A204.1 (cell line): ENCODE measurements at regions not wholly inside any gene's neighbourhood (a gene's known extent, or its start where the extent isn't known, plus 50 kb on each side); places are given as distances from the start of the nearest gene placed in this dataset.
"Not testable (repeated sequence)": the region's sequence is repeated elsewhere in the genome, so short reads cannot be mapped to it uniquely, and the experiment has no call there.

Experiments used
- FAIRE-seq: peaks from 2 replicates; lab custom pipeline; 2012; peaks lifted over from hg19 to GRCh38; lab: Jason Lieb, UNC

- no peak for FAIRE-seq
These were observed 175.7 kb upstream of the ZKSCAN2 start for GRCh38 chr16:25433388-25433787.

DNA sequence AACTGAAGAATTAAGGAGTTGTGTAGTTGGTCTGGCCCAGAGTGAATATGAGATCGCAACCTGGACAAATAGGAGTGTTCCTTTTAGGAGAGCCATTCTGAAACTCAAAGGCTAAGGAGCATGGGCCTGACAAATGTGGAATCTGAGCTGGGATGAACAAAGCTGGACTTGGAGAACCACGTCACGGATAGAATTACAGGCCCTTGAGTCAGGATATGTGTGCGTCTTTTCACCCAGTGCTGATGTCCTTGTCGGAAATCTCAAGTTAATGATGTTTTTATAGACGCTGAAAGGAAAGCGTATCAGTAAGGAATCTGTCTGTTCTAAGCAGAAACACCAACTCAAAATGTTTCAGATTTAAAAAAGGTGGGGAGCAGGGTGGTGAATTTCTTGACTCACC lies 173.8 kb upstream of the ZKSCAN2 start:
- no peak for FAIRE-seq

- FAIRE-seq = no peak
These were observed 169.2 kb upstream of the ZKSCAN2 start for GRCh38 chr16:25426829-25427228.

- no peak for FAIRE-seq
These were observed 162.0 kb upstream of the ZKSCAN2 start for GRCh38 chr16:25419681-25420080.

GRCh38 chr16:25419153-25419552 lies 161.5 kb upstream of the ZKSCAN2 start:
- FAIRE-seq = no peak

GRCh38 chr16:25416002-25416401 lies 158.4 kb upstream of the ZKSCAN2 start:
- FAIRE-seq = no peak

DNA sequence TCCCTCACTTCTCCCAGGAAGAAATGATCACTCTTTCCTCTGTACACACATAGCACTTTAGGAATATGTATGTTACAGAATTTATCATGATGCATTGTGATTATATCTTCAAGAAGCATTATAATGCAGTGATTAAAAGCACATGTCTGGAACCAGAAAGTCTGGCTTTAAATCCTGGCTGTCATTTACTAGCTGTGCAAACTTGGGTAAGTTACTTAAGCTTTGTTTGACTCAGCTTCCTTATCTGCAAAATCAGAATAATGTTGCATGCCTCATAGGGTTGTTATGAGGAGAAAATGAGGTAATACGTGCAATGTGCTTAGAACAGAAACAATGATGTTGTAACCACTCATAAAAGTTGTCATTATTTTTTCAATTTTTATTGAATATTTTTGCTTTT lies 156.3 kb upstream of the ZKSCAN2 start:
- no peak for FAIRE-seq

DNA sequence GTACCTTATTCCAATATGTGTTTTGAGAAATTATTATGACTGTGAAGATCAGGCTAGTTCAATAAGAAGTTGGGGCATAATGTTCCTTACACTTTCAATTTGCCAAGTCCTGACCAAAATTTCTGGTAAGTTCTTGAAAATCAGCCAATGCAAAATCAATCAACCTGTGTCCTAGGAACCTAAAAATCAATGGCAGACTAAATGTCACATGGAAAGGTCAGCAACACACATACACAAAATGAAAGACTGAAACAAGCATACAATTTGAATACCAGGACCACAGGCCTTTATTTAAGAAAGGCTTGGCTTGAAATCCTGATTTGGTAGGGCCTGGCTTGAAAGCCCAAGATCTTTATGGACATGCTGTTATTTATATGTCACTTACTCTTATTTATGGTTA lies 155.5 kb upstream of the ZKSCAN2 start:
- FAIRE-seq = no peak

DNA sequence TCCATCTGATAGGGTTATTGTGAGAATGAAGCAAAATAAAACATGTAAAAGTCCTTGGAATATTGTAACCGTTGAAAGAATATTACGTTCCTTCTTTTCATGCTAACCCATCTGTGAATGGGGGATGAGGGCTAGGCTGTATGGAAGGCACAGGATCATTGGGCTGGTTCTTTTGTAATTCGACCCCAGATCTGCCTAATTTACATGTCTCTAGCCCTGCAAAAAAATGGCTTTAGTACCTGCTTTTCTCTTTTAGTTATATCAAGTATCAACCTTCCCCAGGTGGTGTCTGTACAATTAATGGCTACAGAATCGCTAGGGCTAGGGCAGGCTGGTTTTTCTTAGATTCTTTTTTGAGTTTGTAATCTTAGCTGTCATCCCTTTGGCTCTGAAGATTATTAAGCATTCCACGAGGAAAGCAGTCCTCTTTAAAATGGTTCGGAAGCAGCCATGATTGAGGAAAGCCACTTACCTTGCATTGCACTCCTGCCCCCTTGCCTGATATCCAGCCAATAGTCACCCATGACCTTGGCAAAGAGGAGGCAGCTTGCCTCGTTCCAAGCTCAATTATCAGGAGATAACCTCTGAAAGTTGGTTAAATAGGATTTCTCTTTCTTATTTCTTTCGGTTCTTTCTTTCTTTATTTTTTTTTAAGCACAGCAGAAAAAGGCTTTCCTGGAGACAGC lies 153.9 kb upstream of the ZKSCAN2 start:
- FAIRE-seq = no peak

DNA sequence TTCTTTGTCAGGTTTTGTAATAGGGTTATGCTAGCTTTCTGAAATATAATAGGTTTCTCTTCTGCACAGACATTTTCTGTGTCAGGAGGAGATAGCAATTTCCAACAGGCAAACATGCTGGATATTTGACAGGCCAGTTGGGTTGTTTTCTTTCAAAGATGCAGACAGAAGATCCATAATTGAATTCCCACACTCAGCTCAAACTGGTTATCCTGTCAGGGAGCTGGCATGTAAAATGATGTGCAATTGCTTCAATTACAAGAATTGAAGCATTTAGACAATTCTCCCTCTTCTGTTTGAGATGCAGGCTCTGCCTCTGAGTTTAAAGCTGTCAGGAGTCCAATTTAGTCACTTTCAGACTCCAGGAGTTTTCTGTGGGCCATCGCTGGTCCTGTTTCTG lies 146.2 kb upstream of the ZKSCAN2 start:
- FAIRE-seq = no peak

- FAIRE-seq = no peak
These were observed 137.9 kb upstream of the ZKSCAN2 start for GRCh38 chr16:25395528-25395927.

- FAIRE-seq = no peak
These were observed 133.1 kb upstream of the ZKSCAN2 start for GRCh38 chr16:25390761-25391160.

DNA sequence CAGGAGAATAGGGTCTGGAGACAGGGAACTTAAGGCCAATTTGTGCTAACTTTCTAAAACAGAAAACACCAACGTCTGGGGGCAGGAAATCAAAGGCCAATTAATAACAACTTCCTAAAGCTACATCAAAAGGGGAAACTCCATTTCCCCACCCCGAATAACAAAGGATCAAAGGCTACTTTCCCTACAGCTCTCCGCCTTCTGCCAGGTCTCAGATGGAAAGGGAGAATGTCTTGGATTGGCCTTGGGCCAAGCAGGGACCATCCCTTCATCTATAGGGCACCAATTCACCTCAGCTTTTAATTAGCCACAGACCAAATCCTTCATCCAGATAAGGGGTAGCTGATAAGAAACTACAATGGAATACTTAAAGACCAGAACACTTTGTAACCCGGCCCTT lies 116.9 kb upstream of the ZKSCAN2 start:
- no peak for FAIRE-seq

DNA sequence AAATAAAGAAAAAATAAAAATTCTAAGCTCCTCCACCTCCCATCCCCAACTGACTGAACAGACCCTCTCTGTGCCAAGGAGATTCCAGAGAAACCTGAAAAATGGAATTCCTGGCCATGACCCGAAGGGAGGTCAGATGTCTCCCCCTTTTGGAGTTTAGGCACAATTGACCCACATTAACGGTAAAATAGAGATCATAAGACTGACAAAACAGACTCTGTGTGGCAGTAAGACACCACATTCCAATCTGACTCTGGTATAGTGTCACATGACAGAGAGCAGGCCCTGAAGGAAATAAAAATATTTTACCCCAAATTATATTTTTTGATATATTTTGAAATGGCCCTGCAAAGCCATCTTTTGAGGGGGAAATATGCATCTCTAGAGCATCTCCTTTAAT lies 115.1 kb upstream of the ZKSCAN2 start:
- no peak for FAIRE-seq

- FAIRE-seq = no peak
These were observed 113.7 kb upstream of the ZKSCAN2 start for GRCh38 chr16:25371342-25371741.

DNA sequence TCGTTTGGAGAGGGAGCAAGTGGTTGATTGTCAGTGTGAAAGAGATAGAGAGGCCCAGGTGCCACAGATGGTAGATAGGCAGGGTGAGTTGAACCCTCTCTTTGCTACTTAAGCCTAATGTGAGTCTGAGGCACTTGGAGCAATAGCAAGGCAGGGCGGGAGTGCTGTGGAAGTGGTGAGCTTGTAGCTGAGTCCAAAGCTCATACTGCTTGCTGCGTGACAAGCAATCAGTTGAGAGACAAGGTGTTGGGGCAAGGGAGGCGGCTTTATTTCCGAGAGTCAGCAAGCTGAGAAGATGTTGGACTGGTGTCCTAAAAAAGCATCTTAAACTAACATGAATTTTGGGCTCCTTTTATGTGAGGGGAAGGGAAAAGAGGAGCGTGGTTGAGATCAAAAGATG lies 112.9 kb upstream of the ZKSCAN2 start:
- FAIRE-seq = no peak

DNA sequence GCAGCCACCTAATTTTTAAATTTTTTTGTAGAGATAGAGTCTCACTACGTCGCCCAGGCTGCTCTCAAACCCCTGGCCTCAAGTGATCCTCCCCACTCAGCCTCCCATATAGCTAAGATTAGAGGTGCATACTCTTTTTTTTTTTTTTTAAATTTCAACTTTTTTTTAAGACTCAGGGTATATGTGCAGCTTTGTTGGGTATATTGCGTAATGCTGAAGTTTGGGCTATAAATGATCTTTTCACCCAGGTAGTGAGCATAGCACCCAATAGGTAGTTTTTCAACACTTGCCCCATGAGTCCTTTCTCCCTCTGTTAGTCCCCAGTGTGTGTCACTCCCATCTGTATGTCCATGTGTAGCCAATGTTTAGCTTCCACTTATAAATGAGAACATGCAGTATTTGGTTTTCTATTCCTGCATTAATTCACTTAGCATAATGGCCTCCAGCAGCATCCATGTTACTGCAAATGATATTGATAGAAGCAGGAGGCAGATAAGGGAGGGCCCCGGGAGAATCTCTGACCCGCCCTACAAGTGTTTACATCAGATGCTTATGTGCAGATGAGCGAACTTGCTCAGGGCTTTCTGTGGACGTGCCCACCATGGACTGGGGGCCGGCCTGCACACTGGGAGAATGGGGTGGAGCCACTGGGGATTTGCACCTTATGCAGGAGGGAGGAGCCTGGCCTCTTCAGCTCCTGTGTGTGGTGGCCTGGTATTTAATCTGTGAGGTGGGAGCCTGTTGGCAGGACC lies 110.3 kb upstream of the ZKSCAN2 start:
- no peak for FAIRE-seq

DNA sequence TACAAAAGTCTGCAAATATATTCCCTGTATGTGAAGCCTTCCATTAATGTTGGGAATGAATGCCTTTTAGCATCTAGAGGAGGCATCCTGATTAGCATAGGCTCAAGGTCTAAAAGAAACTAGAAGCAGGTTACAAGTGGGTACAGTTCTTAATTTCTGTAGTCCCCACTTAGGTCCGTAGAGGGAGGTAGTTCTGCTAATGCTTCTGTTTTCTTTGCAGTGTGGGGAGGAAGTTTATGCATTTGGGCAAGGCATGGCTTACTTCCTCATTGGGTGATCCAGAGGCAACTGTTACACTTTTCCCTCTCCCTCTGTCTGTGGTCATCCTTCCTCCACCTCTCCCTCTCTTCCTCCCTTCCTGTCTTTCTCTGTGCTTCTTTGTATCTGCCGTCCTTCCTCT lies 108.4 kb upstream of the ZKSCAN2 start:
- FAIRE-seq = no peak

DNA sequence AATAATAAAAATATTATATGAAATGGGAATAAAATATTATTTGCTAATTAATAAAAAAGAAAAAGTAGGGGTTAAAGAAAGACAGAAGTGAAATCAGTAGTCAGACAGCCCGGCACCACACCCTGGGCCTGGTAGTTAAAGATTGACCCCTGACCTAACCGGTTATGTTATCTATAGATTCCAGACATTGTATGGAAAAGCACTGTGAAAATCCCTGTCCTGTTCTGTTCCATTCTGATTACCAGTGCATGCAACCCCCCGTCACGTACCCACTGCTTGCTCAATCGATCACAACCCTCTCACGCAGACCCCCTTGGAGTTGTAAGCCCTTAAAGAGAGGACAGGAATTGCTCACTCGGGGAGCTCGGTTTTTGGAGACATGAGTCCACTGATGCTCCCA lies 101.9 kb upstream of the ZKSCAN2 start:
- not testable (repeated sequence) for FAIRE-seq

DNA sequence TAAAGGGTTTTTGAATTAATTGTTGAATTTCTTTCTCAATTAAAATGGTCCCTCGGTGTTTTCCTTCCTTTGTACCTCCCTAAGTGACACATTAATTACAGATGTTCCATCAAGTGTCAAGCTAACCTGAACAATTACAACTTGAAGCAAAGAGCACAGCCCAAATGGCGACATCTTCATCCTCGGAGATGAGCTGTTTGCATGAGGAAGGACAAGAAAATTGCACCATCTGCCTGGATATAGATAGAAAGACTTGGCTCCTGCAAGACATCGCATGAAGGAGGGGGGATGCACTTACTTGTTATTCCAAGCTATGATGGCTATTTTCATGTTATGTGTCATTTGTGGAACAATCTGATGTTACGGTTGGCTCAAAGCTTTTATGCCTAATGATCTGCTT lies 86.4 kb upstream of the ZKSCAN2 start:
- FAIRE-seq = no peak

DNA sequence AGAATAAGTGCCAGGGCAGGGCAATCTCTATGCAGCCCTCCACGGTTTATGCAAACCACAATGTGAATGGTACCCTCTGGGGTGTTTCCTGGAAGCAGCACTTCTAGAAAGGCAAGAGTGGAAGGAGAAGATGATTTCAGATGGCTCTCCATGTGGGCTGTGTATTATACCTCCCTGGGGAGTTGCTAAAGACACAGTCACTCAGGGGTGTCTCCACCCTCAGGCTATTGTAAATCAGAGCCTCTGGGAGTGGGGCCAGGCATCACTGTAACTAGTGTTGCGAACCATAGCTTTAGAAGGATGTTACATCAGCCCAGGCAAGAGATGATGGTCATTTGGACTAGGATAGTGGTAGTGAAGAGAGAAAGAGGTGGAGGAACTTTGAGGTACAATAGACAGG lies 83.3 kb upstream of the ZKSCAN2 start:
- no peak for FAIRE-seq

- FAIRE-seq = no peak
These were observed 60.2 kb upstream of the ZKSCAN2 start for GRCh38 chr16:25317732-25318316.

GRCh38 chr16:25311950-25312349 lies 54.3 kb upstream of the ZKSCAN2 start:
- no peak for FAIRE-seq

DNA sequence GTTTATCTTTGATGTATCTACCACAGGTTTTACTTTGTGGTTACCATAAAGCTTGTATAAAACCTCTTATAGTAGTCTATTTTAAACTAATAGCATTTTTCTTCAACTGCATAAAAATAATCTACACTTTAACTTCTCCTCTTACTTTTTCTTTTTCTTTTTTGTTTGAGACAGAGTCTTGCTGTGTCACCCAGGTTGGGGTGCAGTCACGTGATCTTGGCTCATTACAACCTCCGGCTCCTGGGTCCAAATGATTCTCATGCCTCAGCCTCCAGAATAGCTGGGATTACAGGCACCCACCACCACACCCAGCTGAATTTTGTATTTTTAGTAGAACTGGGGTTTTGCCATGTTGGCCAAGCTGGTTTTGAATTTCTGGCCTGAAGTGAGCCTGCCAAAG lies 53.4 kb upstream of the ZKSCAN2 start:
- no peak for FAIRE-seq
